8988T (cell line): ENCODE measurements at regions not wholly inside any gene's neighbourhood (a gene's known extent, or its start where the extent isn't known, plus 50 kb on each side); places are given as distances from the start of the nearest gene placed in this dataset.

ENCODE experiments used
- DNase-seq: peaks from one replicate; pipeline ENCODE4 v3.0.0; 2011

DNA sequence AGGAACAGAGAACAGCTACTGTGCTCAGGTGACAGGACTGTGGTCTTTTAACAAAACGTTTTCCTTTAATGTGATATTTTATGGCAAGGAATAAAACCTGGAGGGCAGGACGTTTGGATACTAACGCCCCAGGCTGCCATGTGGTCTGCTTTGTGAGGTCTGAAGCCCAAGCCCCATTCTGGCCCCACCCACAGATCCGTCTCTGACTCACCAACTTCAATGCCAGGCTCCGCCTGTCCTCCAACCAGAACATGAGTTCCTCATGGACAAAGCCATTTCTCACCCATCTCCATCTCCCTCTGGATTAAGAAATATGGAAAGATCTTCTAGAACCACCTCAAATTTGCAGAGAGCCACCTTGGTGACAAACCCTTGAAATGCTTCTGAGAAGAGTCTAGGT lies 148.8 kb downstream of the CRYBB2 start:
- no peak for DNase-seq

DNA sequence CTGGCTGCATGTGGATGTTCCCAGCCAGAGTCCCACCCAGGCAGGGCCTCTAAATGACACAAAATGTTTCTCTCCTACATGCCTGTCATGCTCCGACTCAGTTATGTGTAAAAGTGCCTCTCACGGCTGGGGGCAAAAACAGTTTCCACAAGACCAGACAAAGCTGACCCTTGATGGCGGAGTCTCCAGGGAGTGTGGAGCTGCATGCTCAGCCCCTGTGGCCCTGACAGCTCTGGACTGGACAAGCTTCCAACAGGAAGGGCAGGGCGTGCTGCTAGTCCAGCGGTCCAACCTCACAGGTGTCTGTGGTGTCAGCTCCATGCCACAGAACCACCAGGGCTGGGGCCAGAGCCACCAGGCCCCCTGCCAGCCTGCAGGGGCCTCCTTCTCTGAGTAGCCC lies 149.6 kb downstream of the CRYBB2 start:
- no peak for DNase-seq

GRCh38 chr22:25370322-25370721 lies 150.9 kb downstream of the CRYBB2 start:
- DNase-seq, result no peak

DNA sequence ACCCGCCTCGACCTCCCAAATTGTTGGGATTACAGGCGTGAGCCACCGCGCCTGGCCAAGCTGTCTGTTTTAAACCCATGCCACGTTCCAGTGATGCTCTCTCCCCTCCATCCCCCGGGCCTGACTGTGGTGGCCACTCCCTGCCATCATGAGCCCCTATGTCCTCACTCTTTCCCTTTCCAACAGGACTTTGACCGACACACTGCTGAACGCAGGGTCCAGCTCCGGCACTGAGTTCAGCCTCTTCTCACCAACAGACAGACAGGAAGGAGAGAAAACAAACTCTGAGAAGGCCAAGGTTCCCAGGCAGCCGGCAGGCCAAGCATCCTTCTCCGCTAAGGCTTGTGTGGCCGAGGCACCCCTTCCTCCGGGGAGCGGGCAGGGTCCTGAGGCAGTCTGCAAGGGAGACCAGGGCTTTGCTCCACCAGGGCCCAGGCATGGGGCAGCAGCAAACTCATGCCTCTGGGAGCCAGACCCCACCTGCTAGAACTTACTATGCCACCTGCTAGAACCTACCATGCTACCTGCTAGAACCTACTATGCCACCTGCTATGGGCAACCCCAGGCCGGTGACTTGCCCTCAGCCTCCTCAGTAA lies 152.7 kb downstream of the CRYBB2 start:
- no peak for DNase-seq

DNA sequence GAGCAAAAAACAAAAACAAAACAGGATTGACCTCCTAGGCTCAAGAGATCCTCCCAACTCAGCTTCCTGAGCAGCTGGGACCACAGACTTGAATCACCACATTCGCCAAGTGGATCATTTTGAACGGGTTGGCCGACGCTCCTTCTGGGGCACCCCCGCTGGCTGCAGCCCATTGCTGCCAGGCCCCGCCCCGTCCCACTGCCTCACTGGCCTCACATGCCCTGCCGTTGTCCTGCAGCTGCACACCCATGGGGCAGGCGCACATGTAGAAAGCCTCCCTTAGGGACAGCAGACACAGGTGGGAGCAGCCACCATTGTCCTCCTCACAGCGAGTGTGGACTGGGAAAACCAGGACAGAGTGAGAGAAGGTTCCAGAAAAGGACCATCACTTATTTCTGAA lies 154.5 kb downstream of the CRYBB2 start:
- no peak for DNase-seq

DNA sequence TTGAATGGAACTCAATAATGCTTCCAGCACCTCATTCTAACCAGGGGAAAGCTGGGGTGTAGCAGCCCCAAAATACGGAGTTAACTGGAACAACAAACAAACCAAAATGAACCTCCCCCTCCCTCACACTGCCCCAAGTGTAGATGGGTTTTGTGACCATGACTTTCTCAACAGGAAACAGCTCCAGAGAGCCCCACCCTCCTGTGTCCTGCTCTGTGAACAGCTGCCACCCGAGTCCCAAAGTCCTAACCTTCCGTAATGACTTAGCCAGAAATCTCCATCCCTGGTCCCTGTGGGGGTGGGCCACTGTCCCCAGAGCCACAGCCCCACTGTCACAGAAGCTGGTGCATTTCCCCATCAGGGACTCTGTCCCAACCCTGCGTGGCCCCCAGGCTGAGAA lies 155.4 kb downstream of the CRYBB2 start:
- DNase-seq, result no peak

DNA sequence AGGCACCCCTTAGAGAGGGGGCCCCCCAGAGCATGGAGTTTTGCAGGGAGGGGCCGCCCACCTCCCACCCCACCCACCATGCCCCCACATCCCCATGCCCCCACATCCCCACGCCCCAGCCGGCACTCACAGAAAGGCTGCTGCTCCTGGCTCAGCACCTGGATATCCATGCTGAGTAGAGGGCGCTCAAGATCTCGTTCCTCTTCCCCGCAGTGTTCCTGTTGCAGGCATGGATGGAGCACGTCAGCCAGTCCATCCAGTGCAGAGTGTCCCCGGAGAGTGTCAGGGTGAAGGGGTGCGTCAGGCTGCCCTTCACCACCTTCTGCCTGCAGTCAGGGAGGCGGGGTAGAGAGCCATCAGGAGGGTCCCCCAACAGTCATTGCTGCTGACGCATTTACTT lies 156.2 kb downstream of the CRYBB2 start:
- no peak for DNase-seq

DNA sequence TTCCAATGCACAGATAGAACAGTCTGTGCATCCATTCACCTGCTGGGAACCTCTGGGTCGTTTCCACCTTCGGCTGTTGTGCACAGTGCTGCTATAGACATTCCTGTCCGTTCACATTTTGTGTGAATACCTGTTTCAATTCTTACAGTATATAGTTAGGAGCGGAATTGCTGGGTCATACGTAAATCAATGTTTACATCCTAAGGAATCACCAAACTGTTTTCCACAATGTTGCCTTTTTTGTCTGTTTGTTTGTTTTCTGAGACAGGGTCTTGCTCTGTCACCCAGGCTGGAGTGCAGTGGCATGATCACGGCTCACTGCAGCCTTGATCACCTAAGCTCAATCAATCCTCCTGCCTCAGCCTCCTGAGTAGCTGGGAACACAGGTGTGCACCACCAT lies 158.3 kb downstream of the CRYBB2 start:
- no peak for DNase-seq

GRCh38 chr22:25380122-25380747 lies 160.8 kb downstream of the CRYBB2 start:
- DNase-seq, result no peak

DNA sequence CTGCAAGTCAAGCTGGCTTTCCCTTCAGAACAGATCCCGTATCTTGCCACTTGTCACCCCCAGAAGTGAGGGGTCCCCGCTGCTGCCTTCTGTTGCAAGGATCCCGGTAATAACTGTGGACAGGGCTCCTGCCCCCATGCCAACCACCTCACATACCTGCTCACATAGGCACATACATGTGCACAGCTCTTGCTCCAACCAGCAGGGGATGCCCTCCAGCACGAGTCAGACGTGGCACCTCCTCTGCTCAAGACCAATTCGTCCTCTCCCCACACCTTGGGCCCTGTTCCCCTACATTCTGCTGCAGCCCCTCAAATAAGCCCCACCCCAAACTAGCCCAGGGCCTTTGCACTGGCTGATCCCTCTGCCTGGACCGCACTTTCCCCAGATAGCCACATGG lies 163.3 kb downstream of the CRYBB2 start:
- DNase-seq, result no peak

GRCh38 chr22:25383278-25383820 lies 163.9 kb downstream of the CRYBB2 start:
- DNase-seq, result no peak

GRCh38 chr22:25383892-25384291 lies 164.5 kb downstream of the CRYBB2 start:
- DNase-seq, result no peak

DNA sequence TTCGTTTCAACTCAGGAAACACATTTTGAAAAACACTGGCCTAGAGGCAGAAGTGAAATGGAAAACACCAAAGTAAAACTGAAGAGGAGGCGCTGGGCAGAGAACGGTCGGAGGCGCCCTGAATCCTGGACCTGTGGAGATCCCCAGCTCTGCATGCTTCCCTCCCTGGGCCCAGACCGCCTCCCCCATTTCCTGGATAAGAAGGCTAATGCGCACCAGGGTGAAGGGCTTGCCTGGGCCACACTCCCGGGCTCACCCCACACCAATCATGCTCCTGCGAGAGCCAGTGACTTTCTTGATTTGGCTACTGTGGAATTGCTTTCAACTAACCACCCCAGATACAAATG lies 167.1 kb downstream of the CRYBB2 start:
- DNase-seq, result no peak

GRCh38 chr22:25388415-25388814 lies 169.0 kb downstream of the CRYBB2 start:
- no peak for DNase-seq

GRCh38 chr22:25388866-25389540 lies 169.6 kb downstream of the CRYBB2 start:
- DNase-seq, result no peak

- DNase-seq, result no peak
Observed at GRCh38 chr22:25389541-25389919, 170.1 kb downstream of the CRYBB2 start.

DNA sequence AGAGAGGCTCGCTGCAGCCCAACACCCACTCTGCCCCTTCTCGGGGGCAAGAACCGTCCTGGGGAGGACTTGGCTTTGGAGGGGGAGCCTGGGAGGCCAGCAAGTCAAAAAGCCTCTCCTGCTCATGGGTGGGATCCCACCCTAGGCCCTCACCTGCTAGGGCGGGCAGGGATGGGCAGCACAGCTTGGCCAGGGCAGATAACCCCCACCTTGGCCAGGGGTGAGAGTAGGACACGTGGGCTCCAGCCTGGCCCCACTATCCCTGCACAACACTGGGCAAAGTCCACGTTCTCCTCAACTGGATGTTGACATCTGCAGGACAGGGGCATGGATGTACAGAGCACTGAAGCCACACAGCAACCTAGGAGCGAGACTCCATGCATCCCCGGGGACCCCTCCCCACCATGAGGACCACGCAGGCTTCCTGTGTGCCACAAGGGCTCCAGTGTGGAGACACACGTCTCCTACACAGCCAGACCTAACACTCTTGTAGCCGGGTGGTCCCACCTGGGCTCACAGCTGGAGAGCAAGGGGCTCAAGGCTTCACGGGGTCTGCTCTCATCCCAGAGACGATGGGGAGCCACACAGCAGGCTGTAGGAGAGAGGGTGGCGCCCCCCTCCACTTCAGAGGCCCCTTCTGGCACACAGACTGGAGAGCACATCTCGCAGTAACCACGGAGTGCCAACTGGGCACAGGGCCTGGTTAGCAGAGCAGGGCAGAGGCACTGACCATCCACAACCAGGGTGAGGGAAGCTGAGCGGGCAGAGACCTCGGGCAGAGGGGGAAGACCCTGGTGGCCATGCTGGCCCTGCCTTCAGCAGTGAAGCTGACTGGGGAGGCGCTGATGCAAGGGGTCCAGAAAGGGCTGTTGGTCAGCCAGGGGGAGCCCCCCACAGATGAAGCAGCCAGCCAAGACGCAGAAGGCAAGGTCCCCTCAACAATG lies 171.1 kb downstream of the CRYBB2 start:
- no peak for DNase-seq

- no peak for DNase-seq
Observed at GRCh38 chr22:25392584-25392983, 171.9 kb upstream of the GRK3 start.

- no peak for DNase-seq
Observed at GRCh38 chr22:25393121-25393805, 171.2 kb upstream of the GRK3 start.

DNA sequence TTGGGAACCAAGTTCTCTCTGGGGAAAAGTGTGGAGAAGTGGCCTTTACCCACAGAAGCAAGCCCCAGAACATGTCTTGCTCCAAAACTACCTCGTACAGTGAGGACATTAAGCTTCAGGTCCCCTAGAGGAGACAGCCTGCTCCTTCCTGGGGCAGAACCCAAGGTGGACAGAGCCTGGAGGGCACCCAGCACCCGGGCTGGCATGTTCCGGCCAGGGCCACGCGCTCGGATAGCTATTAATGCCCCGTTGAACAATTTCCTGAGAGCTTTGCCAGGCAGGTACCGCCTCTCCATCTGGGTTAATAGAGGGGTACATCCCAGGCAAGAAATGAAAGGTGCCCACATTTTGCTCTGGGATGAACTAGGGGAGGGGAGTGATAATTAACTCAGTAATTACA lies 169.0 kb upstream of the GRK3 start:
- DNase-seq, result no peak

DNA sequence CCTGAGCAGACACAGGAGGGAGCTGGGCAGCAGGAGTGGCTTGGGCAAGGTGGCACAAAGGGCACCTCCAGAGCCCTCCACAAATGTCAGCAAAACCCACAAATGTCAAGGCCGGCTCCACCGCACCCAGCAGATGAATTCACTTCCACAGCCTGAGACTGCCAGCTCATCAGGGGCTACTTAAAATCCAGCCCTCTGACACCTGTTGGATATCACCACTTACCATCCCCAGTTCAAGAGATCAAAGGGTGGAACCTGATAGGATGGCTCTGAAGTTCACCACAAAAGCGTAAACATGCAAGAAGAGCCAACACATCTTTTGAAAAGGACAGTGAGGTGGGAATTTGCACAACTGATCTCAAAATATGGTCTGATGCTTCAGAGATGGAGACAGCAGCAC lies 168.6 kb upstream of the GRK3 start:
- no peak for DNase-seq

GRCh38 chr22:25396615-25397200 lies 167.8 kb upstream of the GRK3 start:
- no peak for DNase-seq
